ENCODE measurements at regions not wholly inside any gene's neighbourhood (a gene's known extent, or its start where the extent isn't known, plus 50 kb on each side); places are given as distances from the start of the nearest gene placed in this dataset.

DNA sequence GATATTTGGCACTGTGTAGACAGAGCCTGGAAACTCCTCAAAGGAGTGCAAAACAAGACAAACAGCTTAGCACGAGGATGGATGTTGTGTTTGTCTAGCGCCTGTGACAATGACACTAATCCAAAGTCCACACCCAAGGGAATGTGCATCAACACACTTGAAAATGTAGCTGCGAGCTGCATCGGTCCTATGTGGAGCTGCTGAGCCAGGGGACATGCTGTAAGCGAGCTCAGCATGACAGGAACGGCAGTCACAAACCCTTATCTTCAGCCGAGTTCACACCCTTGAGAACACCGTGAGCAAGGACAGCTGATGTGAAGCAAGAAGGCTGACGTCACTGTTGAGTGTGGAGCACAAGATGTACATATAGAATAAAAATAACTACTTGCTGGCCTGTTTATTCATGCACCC, 684.3 kb downstream of the QKI start:
- H3K79me1 ChIP-seq (replicated peaks; ENCODE audit: low read length, poor library complexity, severe bottlenecking): no peaks in the 10 kb centered on the region
- no peaks in the 10 kb centered on the region for H3K4me1 ChIP-seq (ENCODE audit: control insufficient read depth, insufficient read depth, low read depth, low read length)
- no peak overlapping the region for H3K4me2 ChIP-seq (ENCODE audit: low read length, poor library complexity, severe bottlenecking)
- no peaks in the 10 kb centered on the region for H3K27me3 ChIP-seq (ENCODE audit: control insufficient read depth in 1 of 2, insufficient read depth in 1 of 2, low read length in 2 of 2)
- no peak overlapping the region for H3K4ac ChIP-seq (ENCODE audit: low read depth in 1 of 2, low read length in 2 of 2)
- H3K14ac ChIP-seq (ENCODE audit: low read length in 2 of 2): no peak overlapping the region
- H3K4me3 ChIP-seq (ENCODE audit: insufficient read depth in 1 of 2, low read depth in 1 of 2, low read length in 2 of 2): no peak overlapping the region
- H2BK12ac ChIP-seq (ENCODE audit: low read length in 2 of 2): no peak overlapping the region
- H3K27ac ChIP-seq (ENCODE audit: low read length, poor library complexity, severe bottlenecking): no peak overlapping the region
- H3K36me3 ChIP-seq (ENCODE audit: control insufficient read depth in 1 of 2, insufficient read depth in 2 of 2, low read depth in 1 of 2, low read length in 2 of 2): no peaks in the 10 kb centered on the region
- H2BK5ac ChIP-seq (ENCODE audit: low read depth, low read length, poor library complexity, severe bottlenecking): no peak overlapping the region
- WGBS: 60% methylated on average over 9 of the region's 9 CpGs
- no peak overlapping the region for H2AFZ ChIP-seq (ENCODE audit: low read depth, low read length)
- H3K18ac ChIP-seq (ENCODE audit: low read depth in 1 of 2, low read length in 2 of 2): peak overlapping the region in 1 of 2 experiments; percentile 14
- no peak overlapping the region for H2BK120ac ChIP-seq (ENCODE audit: low read depth, low read length)
- H3K9ac ChIP-seq (ENCODE audit: low read length): no peak overlapping the region
- no peak overlapping the region for H4K8ac ChIP-seq (ENCODE audit: low read length)
- no peak overlapping the region for H2BK15ac ChIP-seq (ENCODE audit: low read depth, poor library complexity, severe bottlenecking)
- H4K91ac ChIP-seq (ENCODE audit: low read length): no peak overlapping the region
- H3K9me3 ChIP-seq (ENCODE audit: control insufficient read depth, low read length): no peaks in the 10 kb centered on the region
- no peak overlapping the region for H2AK5ac ChIP-seq (ENCODE audit: low read length, severe bottlenecking)
- H3K23ac ChIP-seq (ENCODE audit: low read length in 2 of 2): no peak overlapping the region
- DNase-seq: peak; percentile 7

GRCh38 chr6:164097551-164098398, 683.3 kb downstream of the QKI start:
- H2BK5ac ChIP-seq (ENCODE audit: low read depth, low read length, poor library complexity, severe bottlenecking): no peak overlapping the region
- no peaks in the 10 kb centered on the region for H3K36me3 ChIP-seq (ENCODE audit: control insufficient read depth in 1 of 2, insufficient read depth in 2 of 2, low read depth in 1 of 2, low read length in 2 of 2)
- H3K9me3 ChIP-seq (ENCODE audit: control insufficient read depth, low read length): no peaks in the 10 kb centered on the region
- no peak overlapping the region for H4K8ac ChIP-seq (ENCODE audit: low read length)
- H2AK5ac ChIP-seq (ENCODE audit: low read length, severe bottlenecking): no peak overlapping the region
- H3K79me1 ChIP-seq (replicated peaks; ENCODE audit: low read length, poor library complexity, severe bottlenecking): no peaks in the 10 kb centered on the region
- 63% methylated on average over 10 of the region's 11 CpGs for WGBS
- H3K4me3 ChIP-seq (ENCODE audit: insufficient read depth in 1 of 2, low read depth in 1 of 2, low read length in 2 of 2): peak overlapping the region in 1 of 2 experiments; percentile 29
- no peaks in the 10 kb centered on the region for H3K27me3 ChIP-seq (ENCODE audit: control insufficient read depth in 1 of 2, insufficient read depth in 1 of 2, low read length in 2 of 2)
- H3K14ac ChIP-seq (ENCODE audit: low read length in 2 of 2): no peak overlapping the region
- no peak overlapping the region for H3K18ac ChIP-seq (ENCODE audit: low read depth in 1 of 2, low read length in 2 of 2)
- H3K4me1 ChIP-seq (ENCODE audit: control insufficient read depth, insufficient read depth, low read depth, low read length): no peaks in the 10 kb centered on the region
- H4K91ac ChIP-seq (ENCODE audit: low read length): no peak overlapping the region
- DNase-seq: peak; percentile 54
- H2BK12ac ChIP-seq (ENCODE audit: low read length in 2 of 2): no peak overlapping the region
- no peak overlapping the region for H2BK15ac ChIP-seq (ENCODE audit: low read depth, poor library complexity, severe bottlenecking)
- H3K4ac ChIP-seq (ENCODE audit: low read depth in 1 of 2, low read length in 2 of 2): no peak overlapping the region
- no peak overlapping the region for H3K27ac ChIP-seq (ENCODE audit: low read length, poor library complexity, severe bottlenecking)
- no peak overlapping the region for H2BK120ac ChIP-seq (ENCODE audit: low read depth, low read length)
- H3K4me2 ChIP-seq (ENCODE audit: low read length, poor library complexity, severe bottlenecking): no peak overlapping the region
- peak overlapping the region; percentile 31 for H3K9ac ChIP-seq (ENCODE audit: low read length)
- no peak overlapping the region for H2AFZ ChIP-seq (ENCODE audit: low read depth, low read length)
- H3K23ac ChIP-seq (ENCODE audit: low read length in 2 of 2): no peak overlapping the region

DNA sequence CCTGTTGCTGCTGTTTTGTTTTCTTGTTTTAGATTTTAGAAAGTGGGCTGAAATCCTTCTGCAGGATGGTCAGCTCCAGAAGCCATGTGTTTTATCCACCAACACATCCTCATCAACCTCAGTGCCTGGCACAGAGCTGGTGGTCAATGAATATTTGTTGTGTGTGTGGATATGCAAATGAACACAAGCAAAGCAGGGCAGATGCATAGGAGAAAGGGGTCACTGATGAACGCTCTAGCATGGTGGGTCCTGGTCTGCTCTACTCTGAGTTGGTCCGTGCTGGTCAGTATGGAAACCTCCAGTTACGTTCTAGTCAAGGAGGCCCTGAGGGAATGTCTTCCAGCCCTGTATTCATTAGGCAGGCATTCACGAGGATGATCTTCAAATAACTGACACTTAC, 682.5 kb downstream of the QKI start:
- no peak overlapping the region for H4K91ac ChIP-seq (ENCODE audit: low read length)
- no peaks in the 10 kb centered on the region for H3K27me3 ChIP-seq (ENCODE audit: control insufficient read depth in 1 of 2, insufficient read depth in 1 of 2, low read length in 2 of 2)
- H4K8ac ChIP-seq (ENCODE audit: low read length): no peak overlapping the region
- no peak overlapping the region for H3K4me3 ChIP-seq (ENCODE audit: insufficient read depth in 1 of 2, low read depth in 1 of 2, low read length in 2 of 2)
- H3K27ac ChIP-seq (ENCODE audit: low read length, poor library complexity, severe bottlenecking): no peak overlapping the region
- no peaks in the 10 kb centered on the region for H3K4me1 ChIP-seq (ENCODE audit: control insufficient read depth, insufficient read depth, low read depth, low read length)
- H2BK120ac ChIP-seq (ENCODE audit: low read depth, low read length): no peak overlapping the region
- no peak overlapping the region for H2AFZ ChIP-seq (ENCODE audit: low read depth, low read length)
- no peak overlapping the region for H2BK15ac ChIP-seq (ENCODE audit: low read depth, poor library complexity, severe bottlenecking)
- no peak overlapping the region for H3K18ac ChIP-seq (ENCODE audit: low read depth in 1 of 2, low read length in 2 of 2)
- H3K9me3 ChIP-seq (ENCODE audit: control insufficient read depth, low read length): no peaks in the 10 kb centered on the region
- no peaks in the 10 kb centered on the region for H3K79me1 ChIP-seq (replicated peaks; ENCODE audit: low read length, poor library complexity, severe bottlenecking)
- H2BK5ac ChIP-seq (ENCODE audit: low read depth, low read length, poor library complexity, severe bottlenecking): no peak overlapping the region
- no peak overlapping the region for H2AK5ac ChIP-seq (ENCODE audit: low read length, severe bottlenecking)
- no peak overlapping the region for H2BK12ac ChIP-seq (ENCODE audit: low read length in 2 of 2)
- no peak overlapping the region for H3K4ac ChIP-seq (ENCODE audit: low read depth in 1 of 2, low read length in 2 of 2)
- WGBS: 93% methylated on average over 4 of the region's 4 CpGs
- H3K4me2 ChIP-seq (ENCODE audit: low read length, poor library complexity, severe bottlenecking): no peak overlapping the region
- no peak for DNase-seq
- H3K23ac ChIP-seq (ENCODE audit: low read length in 2 of 2): no peak overlapping the region
- no peak overlapping the region for H3K14ac ChIP-seq (ENCODE audit: low read length in 2 of 2)
- no peak overlapping the region for H3K9ac ChIP-seq (ENCODE audit: low read length)
- no peaks in the 10 kb centered on the region for H3K36me3 ChIP-seq (ENCODE audit: control insufficient read depth in 1 of 2, insufficient read depth in 2 of 2, low read depth in 1 of 2, low read length in 2 of 2)

DNA sequence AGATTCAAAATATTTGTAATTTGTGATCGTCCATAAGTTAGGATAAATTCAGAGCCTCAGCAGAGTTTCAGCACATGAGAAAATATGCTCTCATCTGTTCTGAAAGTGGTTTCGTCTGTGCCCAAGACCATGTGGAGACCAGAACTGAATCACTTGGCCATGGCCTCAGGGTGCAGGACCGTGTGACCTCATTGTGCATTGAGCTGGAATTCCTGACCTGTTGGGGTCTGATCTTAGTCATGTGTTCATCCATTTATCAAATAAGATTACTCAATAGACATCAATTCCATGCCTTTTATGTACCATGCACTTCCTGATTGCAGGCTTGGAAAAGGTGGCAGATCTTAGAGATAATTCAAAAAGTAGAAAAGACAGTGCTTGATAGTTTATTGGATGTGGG, 680.5 kb downstream of the QKI start:
- H3K27ac ChIP-seq (ENCODE audit: low read length, poor library complexity, severe bottlenecking): no peak overlapping the region
- H3K4me2 ChIP-seq (ENCODE audit: low read length, poor library complexity, severe bottlenecking): no peak overlapping the region
- H3K27me3 ChIP-seq (ENCODE audit: control insufficient read depth in 1 of 2, insufficient read depth in 1 of 2, low read length in 2 of 2): no peaks in the 10 kb centered on the region
- H3K4me3 ChIP-seq (ENCODE audit: insufficient read depth in 1 of 2, low read depth in 1 of 2, low read length in 2 of 2): no peak overlapping the region
- H3K4me1 ChIP-seq (ENCODE audit: control insufficient read depth, insufficient read depth, low read depth, low read length): no peaks in the 10 kb centered on the region
- no peak for DNase-seq
- WGBS: 86% methylated on average over 2 of the region's 3 CpGs
- no peak overlapping the region for H3K14ac ChIP-seq (ENCODE audit: low read length in 2 of 2)
- H3K79me1 ChIP-seq (replicated peaks; ENCODE audit: low read length, poor library complexity, severe bottlenecking): no peaks in the 10 kb centered on the region
- no peaks in the 10 kb centered on the region for H3K9me3 ChIP-seq (ENCODE audit: control insufficient read depth, low read length)
- no peak overlapping the region for H4K91ac ChIP-seq (ENCODE audit: low read length)
- H2BK15ac ChIP-seq (ENCODE audit: low read depth, poor library complexity, severe bottlenecking): no peak overlapping the region
- H3K4ac ChIP-seq (ENCODE audit: low read depth in 1 of 2, low read length in 2 of 2): no peak overlapping the region
- no peak overlapping the region for H2AFZ ChIP-seq (ENCODE audit: low read depth, low read length)
- no peak overlapping the region for H4K8ac ChIP-seq (ENCODE audit: low read length)
- H2BK12ac ChIP-seq (ENCODE audit: low read length in 2 of 2): no peak overlapping the region
- H2BK5ac ChIP-seq (ENCODE audit: low read depth, low read length, poor library complexity, severe bottlenecking): no peak overlapping the region
- no peak overlapping the region for H3K9ac ChIP-seq (ENCODE audit: low read length)
- no peak overlapping the region for H2BK120ac ChIP-seq (ENCODE audit: low read depth, low read length)
- no peak overlapping the region for H3K18ac ChIP-seq (ENCODE audit: low read depth in 1 of 2, low read length in 2 of 2)
- H3K36me3 ChIP-seq (ENCODE audit: control insufficient read depth in 1 of 2, insufficient read depth in 2 of 2, low read depth in 1 of 2, low read length in 2 of 2): no peaks in the 10 kb centered on the region
- H3K23ac ChIP-seq (ENCODE audit: low read length in 2 of 2): no peak overlapping the region
- no peak overlapping the region for H2AK5ac ChIP-seq (ENCODE audit: low read length, severe bottlenecking)
